ENCODE measurements at regions not wholly inside any gene's neighbourhood (a gene's known extent, or its start where the extent isn't known, plus 50 kb on each side); places are given as distances from the start of the nearest gene placed in this dataset.
"Not testable (repeated sequence)": the region's sequence is repeated elsewhere in the genome, so short reads cannot be mapped to it uniquely, and the experiment has no call there.

DNA sequence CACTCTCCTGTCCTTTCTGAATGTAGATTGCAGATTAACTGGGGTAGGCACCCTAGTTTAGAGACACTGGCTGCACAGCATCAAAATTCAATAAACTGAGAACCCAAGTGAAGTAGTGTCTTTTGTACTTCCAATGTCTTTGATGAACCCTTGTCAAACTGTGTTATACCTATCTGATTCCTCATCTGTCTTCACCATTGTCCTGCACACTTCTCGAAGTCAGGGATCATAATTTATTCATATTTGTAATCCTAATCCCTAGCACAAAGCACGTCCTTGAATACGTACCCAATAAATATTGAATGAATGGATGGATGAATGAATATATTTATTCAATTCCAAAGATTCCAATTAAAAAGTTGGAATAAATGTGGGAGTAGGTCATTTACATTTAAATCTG lies 256.6 kb upstream of the PTBP2 start:
- Histone ChIP-seq H3K4me3 (ENCODE audit: low read depth, low read length) (no peak overlapping the region), H3K36me3 (ENCODE audit: control insufficient read depth, insufficient read depth, low read length) (no peaks in the 10 kb centered on the region), H3K27me3 (ENCODE audit: control insufficient read depth, insufficient read depth, low read length) (no peaks in the 10 kb centered on the region)
- DNase-seq (ENCODE audit: low read depth): no peak
- POLR2A ChIA-PET: no interaction called here
- TF ChIP-seq, protein P1, sequence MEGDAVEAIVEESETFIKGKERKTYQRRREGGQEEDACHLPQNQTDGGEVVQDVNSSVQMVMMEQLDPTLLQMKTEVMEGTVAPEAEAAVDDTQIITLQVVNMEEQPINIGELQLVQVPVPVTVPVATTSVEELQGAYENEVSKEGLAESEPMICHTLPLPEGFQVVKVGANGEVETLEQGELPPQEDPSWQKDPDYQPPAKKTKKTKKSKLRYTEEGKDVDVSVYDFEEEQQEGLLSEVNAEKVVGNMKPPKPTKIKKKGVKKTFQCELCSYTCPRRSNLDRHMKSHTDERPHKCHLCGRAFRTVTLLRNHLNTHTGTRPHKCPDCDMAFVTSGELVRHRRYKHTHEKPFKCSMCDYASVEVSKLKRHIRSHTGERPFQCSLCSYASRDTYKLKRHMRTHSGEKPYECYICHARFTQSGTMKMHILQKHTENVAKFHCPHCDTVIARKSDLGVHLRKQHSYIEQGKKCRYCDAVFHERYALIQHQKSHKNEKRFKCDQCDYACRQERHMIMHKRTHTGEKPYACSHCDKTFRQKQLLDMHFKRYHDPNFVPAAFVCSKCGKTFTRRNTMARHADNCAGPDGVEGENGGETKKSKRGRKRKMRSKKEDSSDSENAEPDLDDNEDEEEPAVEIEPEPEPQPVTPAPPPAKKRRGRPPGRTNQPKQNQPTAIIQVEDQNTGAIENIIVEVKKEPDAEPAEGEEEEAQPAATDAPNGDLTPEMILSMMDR (IDR thresholded peaks at IDR 0.05; ENCODE audit: insufficient read depth, low read depth, low read length): no peak
- CTCF ChIA-PET: no interaction called here

DNA sequence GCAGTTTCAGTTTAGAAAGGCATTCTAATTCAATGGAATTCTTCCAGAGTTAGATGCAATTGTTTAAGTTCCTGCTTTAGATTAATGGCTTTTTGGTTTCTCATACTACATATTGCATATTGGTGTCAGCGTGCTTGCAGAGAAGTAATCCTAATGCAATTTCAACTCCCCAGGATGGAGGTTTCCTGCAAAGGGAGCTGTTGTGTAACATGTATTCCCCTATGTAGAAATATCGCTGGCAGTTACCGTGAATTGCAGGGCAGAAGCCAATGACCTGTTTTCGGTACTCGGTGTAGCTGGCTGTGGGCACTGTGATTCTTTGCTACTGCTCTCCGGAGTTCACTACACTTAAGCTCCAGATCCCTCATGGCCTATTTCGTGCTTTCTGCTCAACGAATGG lies 256.1 kb upstream of the PTBP2 start:
- CTCF ChIA-PET: no interaction called here
- POLR2A ChIA-PET: no interaction called here
- Histone ChIP-seq H3K4me3 (ENCODE audit: low read depth, low read length) (no peak overlapping the region), H3K36me3 (ENCODE audit: control insufficient read depth, insufficient read depth, low read length) (no peaks in the 10 kb centered on the region), H3K27me3 (ENCODE audit: control insufficient read depth, insufficient read depth, low read length) (no peaks in the 10 kb centered on the region)
- TF ChIP-seq, protein P1 (IDR thresholded peaks at IDR 0.05; ENCODE audit: insufficient read depth, low read depth, low read length): no peak
- no peak for DNase-seq (ENCODE audit: low read depth)

DNA sequence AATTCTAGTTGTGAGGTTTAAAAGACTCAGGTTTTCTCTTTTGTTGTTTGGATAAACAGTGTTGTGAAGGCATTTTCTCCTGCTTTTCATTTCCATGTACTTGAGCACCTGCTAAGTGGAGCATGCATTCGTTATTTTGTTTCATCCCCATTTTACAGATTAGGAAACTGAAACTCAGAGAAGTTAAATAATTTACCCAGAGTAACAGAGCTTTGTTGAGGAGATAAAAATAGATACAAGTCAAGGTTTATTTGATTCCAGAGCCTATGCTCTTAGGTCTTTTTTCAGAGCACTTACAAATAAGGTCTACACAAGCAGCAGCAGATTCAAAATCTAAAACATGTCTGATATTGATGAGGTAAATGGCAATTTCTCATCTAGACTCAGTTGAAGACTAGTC lies 254.7 kb upstream of the PTBP2 start:
- Histone ChIP-seq H3K27me3 (ENCODE audit: control insufficient read depth, insufficient read depth, low read length) (no peaks in the 10 kb centered on the region), H3K36me3 (ENCODE audit: control insufficient read depth, insufficient read depth, low read length) (no peaks in the 10 kb centered on the region), H3K4me3 (ENCODE audit: low read depth, low read length) (no peak overlapping the region)
- ChIA-PET POLR2A (interaction anchor here (0.6 kb wide), 1 partner anchor 36 kb away, joined by 4 read pairs; no protein-coding TSS in a partner anchor), CTCF (no interaction called here)
- TF ChIP-seq, protein P1 (IDR thresholded peaks at IDR 0.05; ENCODE audit: insufficient read depth, low read depth, low read length): no peak
- DNase-seq (ENCODE audit: low read depth): no peak

DNA sequence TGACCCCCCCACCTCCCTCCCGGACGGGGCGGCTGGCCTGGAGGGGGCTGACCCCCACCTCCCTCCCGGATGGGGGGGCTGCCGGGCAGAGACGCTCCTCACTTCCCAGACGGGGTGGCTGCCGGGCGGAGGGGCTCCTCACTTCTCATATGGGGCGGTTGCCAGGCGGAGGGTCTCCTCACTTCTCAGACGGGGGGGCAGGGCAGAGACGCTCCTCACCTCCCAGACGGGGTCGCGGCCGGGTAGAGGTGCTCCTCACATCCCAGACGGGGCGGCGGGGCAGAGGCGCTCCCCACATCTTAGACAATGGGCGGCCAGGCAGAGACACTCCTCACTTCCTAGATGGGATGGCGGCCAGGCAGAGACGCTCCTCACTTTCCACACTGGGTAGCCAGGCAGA lies 251.9 kb upstream of the PTBP2 start:
- CTCF ChIA-PET; H3K4me3 ChIP-seq (ENCODE audit: low read depth, low read length); DNase-seq (ENCODE audit: low read depth); POLR2A ChIA-PET; H3K36me3 ChIP-seq (ENCODE audit: control insufficient read depth, insufficient read depth, low read length); H3K27me3 ChIP-seq (ENCODE audit: control insufficient read depth, insufficient read depth, low read length): not testable (repeated sequence)

DNA sequence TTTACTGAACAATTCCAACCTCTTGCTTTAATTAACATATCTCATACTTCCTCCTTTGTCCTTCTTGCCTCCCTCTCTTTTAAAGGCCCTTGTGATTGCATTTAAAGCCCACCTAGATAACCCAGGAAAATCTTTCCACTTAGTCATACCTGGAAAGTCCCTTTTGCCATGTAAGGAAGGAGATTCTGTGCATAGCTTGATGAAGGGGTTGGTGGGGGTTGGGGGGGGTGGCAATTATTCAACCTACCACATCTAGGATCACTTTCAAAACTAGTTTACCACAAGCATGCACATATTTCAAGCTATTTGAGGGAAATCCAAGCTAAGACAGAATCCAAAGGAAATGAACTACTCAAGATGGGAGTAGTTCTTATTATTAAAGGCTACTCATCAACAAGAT lies 249.1 kb upstream of the PTBP2 start:
- CTCF ChIA-PET: no interaction called here
- no peak for DNase-seq (ENCODE audit: low read depth)
- no peak overlapping the region for H3K4me3 ChIP-seq (ENCODE audit: low read depth, low read length)
- no peaks in the 10 kb centered on the region for H3K36me3 ChIP-seq (ENCODE audit: control insufficient read depth, insufficient read depth, low read length)
- no peaks in the 10 kb centered on the region for H3K27me3 ChIP-seq (ENCODE audit: control insufficient read depth, insufficient read depth, low read length)
- POLR2A ChIA-PET: no interaction called here
- TF ChIP-seq, protein P1 (IDR thresholded peaks at IDR 0.05; ENCODE audit: insufficient read depth, low read depth, low read length): no peak

DNA sequence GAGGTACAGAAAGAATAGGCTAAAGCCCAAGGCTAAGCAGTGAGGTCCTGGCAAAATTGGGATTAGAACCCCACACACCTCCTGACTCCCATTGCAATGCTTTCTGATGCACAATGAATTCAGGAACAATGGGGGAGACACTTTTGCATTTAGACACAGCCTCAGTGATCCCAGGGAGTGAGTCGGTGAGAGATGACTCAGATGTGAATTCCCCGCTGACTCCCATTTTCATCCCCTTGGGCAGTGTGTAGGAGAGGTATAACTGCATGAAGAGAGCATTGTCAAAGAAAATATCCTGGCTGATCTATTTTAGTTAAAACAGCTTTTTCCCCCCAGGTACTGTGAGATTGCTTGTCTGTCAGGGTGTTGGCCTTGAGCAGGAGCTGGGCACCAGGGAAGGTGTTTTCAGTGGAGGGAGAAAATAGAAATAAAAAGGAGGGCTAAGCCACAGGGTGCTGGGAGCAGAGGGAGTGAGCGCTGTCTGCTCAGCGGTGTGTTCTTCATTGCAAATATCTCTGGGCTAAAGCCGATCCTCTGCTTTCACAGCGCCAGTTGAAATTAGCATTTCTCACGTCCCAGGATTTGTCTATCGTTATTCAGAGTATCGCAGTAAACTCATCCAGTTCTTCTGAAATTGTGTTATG lies 247.7 kb upstream of the PTBP2 start:
- DNase-seq (ENCODE audit: low read depth): no peak
- Histone ChIP-seq H3K27me3 (ENCODE audit: control insufficient read depth, insufficient read depth, low read length) (no peaks in the 10 kb centered on the region), H3K4me3 (ENCODE audit: low read depth, low read length) (no peak overlapping the region), H3K36me3 (ENCODE audit: control insufficient read depth, insufficient read depth, low read length) (no peaks in the 10 kb centered on the region)
- ChIA-PET POLR2A (no interaction called here), CTCF (no interaction called here)
- TF ChIP-seq, protein P1 (IDR thresholded peaks at IDR 0.05; ENCODE audit: insufficient read depth, low read depth, low read length): no peak

Measured in BJ (cell line).